GM18519 (cell line): ENCODE measurements at regions not wholly inside any gene's neighbourhood (a gene's known extent, or its start where the extent isn't known, plus 50 kb on each side); places are given as distances from the start of the nearest gene placed in this dataset.

Experiments
- ATAC-seq: cut with Tn5 transposase; IDR thresholded peaks from one replicate; pipeline ENCODE4 v1.9.1; 2021; ENCODE audit warnings: mild to moderate bottlenecking, moderate library complexity; ENCODE audit not compliant: unreplicated experiment, low FRiP score

GRCh38 chr16:79543219-79543618, 57.3 kb downstream of the MAF start:
- no peak for ATAC-seq

GRCh38 chr16:79542237-79542774, 58.2 kb downstream of the MAF start:
- ATAC-seq = no peak

- ATAC-seq = no peak
Observed at GRCh38 chr16:79540825-79541595, 59.5 kb downstream of the MAF start.

GRCh38 chr16:79537584-79537983, 63.0 kb downstream of the MAF start:
- ATAC-seq = no peak

- no peak for ATAC-seq
Observed at GRCh38 chr16:79536958-79537357, 63.6 kb downstream of the MAF start.

GRCh38 chr16:79535130-79535529, 65.4 kb downstream of the MAF start:
- no peak for ATAC-seq

- no peak for ATAC-seq
Observed at GRCh38 chr16:79534143-79534542, 66.4 kb downstream of the MAF start.

GRCh38 chr16:79533292-79533691, 67.2 kb downstream of the MAF start:
- no peak for ATAC-seq

- no peak for ATAC-seq
Observed at GRCh38 chr16:79532785-79533184, 67.8 kb downstream of the MAF start.

- no peak for ATAC-seq
Observed at GRCh38 chr16:79532273-79532672, 68.3 kb downstream of the MAF start.

- ATAC-seq = no peak
Observed at GRCh38 chr16:79528338-79528737, 72.2 kb downstream of the MAF start.

GRCh38 chr16:79523971-79524370, 76.6 kb downstream of the MAF start:
- no peak for ATAC-seq

GRCh38 chr16:79519448-79519847, 81.1 kb downstream of the MAF start:
- ATAC-seq = no peak

GRCh38 chr16:79517156-79517555, 83.4 kb downstream of the MAF start:
- no peak for ATAC-seq

GRCh38 chr16:79510879-79511278, 89.7 kb downstream of the MAF start:
- ATAC-seq = no peak

GRCh38 chr16:79509906-79510305, 90.6 kb downstream of the MAF start:
- ATAC-seq = no peak

GRCh38 chr16:79509211-79509631, 91.3 kb downstream of the MAF start:
- no peak for ATAC-seq

GRCh38 chr16:79508294-79508693, 92.2 kb downstream of the MAF start:
- ATAC-seq = no peak

GRCh38 chr16:79505344-79505743, 95.2 kb downstream of the MAF start:
- ATAC-seq = no peak

- ATAC-seq = no peak
Observed at GRCh38 chr16:79503511-79503910, 97.0 kb downstream of the MAF start.

GRCh38 chr16:79501446-79501845, 99.1 kb downstream of the MAF start:
- no peak for ATAC-seq

GRCh38 chr16:79500866-79501265, 99.7 kb downstream of the MAF start:
- no peak for ATAC-seq
